AG10803 (cell line): ENCODE measurements at regions not wholly inside any gene's neighbourhood (a gene's known extent, or its start where the extent isn't known, plus 50 kb on each side); places are given as distances from the start of the nearest gene placed in this dataset.
"Not testable (repeated sequence)": the region's sequence is repeated elsewhere in the genome, so short reads cannot be mapped to it uniquely, and the experiment has no call there.

Experiments used
- DNase-seq: peaks from one replicate; pipeline ENCODE4 v3.0.0; 2010; ENCODE audit warnings: low read depth
- H3K4me3 ChIP-seq: 2 replicates; pipeline ENCODE4 v1.5.1; 2011; ENCODE audit warnings: mild to moderate bottlenecking, low read length, control low read depth
- TF ChIP-seq, protein P1 (sequence below): conservative IDR thresholded peaks from 2 replicates; pipeline ENCODE4 v1.5.1; 2011; ENCODE audit warnings: mild to moderate bottlenecking, low read length, control low read depth, inconsistent platforms

DNA sequence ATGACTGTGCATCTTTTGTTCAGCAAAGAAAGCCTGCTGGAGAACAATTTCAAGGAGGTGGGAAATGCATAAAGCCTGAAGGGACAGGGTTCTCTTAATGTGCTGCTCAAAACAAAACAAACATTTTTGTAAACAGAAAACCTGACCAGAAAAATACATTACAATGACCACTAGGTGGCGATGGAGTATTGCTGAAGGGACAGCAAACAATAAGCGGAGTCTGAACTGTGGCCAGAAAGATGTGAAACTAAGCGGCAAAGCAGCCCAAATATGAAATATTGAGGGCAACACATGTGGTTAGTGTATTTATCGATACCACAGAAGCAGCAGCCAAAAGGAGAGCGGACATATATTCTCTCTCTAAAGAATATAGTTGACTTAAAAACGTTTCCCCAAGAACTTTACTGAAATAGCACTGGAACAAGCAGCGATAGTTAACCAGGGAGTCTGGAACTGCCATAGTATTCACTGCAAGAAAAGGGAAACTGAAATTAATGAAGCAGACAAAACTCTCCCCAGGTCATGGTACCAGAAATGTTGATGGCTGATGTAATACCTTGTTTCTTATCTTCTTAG, 1814.2 kb upstream of the DEFB115 start:
- peak; percentile 51 for DNase-seq
- TF ChIP-seq, protein P1, sequence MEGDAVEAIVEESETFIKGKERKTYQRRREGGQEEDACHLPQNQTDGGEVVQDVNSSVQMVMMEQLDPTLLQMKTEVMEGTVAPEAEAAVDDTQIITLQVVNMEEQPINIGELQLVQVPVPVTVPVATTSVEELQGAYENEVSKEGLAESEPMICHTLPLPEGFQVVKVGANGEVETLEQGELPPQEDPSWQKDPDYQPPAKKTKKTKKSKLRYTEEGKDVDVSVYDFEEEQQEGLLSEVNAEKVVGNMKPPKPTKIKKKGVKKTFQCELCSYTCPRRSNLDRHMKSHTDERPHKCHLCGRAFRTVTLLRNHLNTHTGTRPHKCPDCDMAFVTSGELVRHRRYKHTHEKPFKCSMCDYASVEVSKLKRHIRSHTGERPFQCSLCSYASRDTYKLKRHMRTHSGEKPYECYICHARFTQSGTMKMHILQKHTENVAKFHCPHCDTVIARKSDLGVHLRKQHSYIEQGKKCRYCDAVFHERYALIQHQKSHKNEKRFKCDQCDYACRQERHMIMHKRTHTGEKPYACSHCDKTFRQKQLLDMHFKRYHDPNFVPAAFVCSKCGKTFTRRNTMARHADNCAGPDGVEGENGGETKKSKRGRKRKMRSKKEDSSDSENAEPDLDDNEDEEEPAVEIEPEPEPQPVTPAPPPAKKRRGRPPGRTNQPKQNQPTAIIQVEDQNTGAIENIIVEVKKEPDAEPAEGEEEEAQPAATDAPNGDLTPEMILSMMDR: peak; percentile 57
- peak overlapping the region; percentile 33 for H3K4me3 ChIP-seq

DNA sequence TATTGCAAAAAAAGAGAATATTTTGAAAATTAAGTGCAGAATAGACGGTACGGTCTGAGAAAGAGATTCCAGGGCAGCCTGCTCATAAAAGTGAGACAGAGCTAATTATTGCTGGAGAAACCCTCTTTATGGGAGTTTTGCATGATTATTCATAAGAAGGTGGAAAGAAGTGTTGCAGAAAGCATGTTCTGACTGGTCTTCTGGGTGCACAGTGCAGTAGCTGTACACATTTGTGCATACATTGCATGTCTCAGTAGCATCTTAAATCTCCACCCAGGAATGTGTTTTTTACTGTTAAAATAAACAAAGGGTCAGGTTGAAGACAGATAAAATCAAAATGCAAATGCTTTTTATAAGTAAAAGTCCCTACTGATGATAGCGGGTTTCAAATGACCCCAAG, 1813.6 kb upstream of the DEFB115 start:
- TF ChIP-seq, protein P1: no peak
- DNase-seq: no peak
- H3K4me3 ChIP-seq: no peak overlapping the region

DNA sequence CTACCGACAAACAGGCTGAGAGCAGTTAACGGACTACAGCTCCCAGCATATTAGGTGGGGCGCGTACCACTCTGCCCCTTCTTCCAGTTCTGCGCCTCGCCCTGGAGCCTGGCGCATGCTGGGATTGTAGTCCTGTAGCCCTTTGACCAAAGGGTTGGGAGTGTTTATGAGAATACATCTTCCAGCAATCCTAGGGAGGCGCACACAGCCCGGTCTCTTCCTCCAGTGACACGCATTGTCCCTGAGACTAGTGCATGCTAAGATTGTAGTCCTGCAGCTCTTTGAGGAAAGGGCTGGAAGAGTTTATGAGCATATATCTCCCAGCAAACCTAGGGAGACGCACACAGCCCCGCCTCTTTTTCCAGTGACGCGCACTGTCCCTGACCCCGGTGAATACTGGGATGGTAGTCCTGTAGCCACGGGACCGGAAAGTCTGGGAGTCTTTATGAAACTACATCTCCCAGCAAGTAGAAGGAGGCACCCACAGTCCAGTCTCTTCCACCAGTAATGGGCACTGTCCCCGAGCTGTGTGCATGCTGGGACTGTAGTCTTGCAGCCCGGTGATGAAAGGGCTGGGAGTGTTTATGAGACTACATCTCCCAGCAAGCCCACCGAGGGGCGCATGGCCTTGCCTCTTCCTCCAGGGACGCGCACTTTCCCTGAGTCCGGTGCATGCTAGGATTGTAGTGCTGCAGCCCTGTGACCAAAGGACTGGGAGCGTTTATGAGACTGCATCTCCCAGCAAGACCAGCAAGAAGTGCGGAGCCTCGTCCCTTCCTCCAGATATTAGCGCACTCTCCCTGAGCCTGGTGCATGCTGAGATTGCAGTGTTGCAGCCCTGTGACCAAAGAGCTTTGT, 1812.2 kb upstream of the DEFB115 start:
- H3K4me3 ChIP-seq: not testable (repeated sequence)

DNA sequence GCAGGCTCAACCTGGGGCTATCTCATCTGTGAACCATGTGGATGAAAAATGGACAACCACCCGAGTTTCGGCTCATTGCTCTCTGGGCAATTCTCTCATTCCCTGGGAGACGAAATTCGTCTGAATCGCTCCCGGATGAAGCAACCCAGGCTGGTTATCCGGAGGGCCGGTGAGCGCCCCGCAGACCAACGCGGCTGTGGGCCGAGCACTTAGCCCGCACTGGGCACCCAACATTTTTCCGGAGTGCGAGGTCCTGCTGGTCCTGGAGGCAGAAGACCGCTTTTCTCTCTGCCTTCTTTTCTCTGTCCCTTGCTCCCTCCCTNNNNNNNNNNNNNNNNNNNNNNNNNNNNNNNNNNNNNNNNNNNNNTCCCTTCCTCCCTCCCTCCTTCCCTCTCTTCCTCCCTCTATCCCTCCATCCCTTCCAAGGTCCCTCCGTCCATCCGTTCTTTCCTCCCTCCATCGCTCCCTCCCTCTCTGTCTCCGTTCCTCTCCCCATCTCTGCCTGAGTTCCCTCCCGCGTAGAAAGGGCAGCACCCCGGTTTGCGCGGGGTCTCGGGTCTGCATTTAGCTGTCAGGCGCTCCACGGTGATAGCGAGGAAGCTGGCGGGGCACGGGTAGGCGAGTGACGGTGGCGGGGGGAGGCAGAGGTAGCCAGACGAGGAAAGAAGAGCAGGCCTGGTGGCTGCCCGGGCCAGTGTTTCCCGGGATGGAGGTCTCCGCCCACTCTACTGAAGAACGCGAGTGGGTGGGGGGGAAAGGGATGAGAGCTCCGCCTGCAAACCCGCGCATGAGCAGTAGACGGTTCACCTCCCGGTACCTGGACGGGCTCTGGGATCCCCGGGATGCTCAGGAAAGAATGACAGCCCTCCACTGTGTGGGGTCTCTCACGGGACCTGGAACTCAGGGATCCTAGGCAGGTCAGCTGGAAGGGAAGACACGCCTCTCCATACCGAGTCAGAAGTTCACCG, 1809.7 kb upstream of the DEFB115 start:
- not testable (repeated sequence) for DNase-seq, H3K4me3 ChIP-seq

More for the DNA sequence above, 1812.2 kb upstream of the DEFB115 start:
- peak; percentile 58 for DNase-seq

DNA sequence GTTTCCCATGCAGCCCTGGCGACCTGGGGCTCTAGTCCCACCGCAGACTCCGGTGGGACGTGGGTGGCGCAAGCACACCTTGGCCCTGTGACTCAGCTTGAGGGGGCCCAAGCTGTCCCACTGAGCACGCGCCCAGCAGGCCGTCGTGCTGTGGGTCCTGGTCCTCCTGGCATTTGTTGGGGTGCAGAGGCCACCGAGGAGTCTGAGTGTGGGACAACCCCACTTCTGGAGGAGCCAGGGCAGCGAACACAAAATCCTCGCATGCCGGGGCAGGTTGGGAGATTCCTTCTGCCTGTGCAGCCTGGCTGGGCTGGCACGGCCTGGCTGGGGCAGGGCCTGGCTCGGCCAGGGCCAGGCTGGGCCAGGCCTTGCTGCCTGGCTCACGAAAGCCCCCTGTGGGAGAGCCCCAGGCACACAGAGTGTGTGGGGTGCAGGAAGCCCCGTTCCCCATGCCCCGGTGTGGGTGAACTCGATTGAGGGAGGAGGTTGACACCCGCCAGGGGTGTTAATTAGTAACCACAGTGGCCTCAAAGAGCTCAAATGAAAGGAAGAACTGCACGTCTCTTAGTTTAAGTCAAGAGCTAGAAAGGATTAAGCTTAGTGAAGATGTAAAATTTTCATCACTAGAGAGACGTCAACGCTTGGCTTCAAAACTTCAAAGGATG, 1808.5 kb upstream of the DEFB115 start:
- H3K4me3 ChIP-seq: no peak overlapping the region
- no peak for DNase-seq
- TF ChIP-seq, protein P1: no peak

DNA sequence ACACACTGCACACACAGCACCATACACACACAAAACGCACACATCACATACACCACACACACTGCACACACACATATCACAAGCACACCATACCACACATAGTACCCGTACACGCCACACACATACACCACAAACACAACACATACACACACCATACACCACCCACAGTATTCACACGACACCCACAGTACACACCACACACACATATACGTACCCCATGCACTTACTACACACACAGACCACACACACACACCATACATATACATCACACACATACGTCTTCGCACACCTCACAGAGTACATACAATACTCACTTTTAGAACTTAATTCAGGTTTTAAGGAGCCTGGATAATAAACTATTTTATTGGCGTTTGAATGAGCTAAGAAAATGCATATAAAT, 1805.3 kb upstream of the DEFB115 start:
- H3K4me3 ChIP-seq: no peak overlapping the region
- DNase-seq: no peak

DNA sequence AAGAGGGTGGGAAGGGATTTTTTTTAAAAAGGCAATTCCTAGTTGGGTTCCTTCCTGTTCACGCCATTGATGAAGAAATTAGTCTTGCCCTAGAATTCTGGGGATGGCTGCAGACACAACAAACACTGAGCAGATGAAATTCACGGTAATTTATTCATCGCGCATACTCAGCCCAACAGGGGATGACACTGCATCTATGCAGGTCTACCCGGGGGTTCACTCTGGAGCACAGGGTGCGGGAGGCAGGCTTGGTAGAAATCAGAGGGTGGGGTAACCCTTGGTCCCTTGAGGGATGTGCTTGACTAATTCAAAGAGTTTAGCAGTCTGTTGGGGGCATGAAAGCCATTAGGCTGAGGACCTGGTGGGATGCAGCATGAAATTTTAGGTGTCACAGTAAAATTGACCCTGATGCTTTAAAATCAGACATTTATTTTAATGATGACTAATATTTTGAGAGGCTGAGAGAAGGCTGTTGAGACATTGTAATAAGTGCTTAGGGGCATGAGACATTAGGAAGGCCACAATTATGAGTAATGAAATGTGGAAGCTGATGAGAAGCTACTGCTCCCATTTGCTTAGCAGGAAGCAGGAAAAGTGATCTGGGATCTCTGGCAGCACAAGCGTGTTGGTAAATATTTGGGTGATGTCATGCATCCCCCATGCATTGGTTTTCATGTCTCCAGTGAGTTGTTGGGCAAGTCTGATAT, 1800.3 kb upstream of the DEFB115 start:
- not testable (repeated sequence) for DNase-seq, H3K4me3 ChIP-seq

More for the DNA sequence above, 1805.3 kb upstream of the DEFB115 start:
- TF ChIP-seq, protein P1: no peak

DNA sequence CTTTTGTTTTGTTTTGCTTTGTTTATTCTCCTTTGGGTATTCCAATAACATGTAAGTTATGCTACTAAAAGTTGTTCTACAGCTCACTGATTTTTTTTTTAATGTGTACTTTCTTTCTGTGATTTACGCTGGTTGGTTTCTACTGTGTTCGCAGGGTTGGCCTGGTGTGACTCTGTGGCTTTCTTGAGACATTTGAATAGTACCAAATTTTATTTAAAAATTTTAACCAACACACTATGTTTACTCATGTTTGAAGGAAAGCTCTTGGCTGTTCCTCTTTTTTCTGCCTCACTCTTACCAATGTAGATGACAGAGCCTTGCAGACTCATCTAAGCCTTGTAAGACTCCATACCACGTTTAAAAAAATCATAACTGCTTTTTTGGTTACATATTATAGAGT, 1784.9 kb upstream of the DEFB115 start:
- H3K4me3 ChIP-seq: no peak overlapping the region
- TF ChIP-seq, protein P1: no peak
- no peak for DNase-seq

DNA sequence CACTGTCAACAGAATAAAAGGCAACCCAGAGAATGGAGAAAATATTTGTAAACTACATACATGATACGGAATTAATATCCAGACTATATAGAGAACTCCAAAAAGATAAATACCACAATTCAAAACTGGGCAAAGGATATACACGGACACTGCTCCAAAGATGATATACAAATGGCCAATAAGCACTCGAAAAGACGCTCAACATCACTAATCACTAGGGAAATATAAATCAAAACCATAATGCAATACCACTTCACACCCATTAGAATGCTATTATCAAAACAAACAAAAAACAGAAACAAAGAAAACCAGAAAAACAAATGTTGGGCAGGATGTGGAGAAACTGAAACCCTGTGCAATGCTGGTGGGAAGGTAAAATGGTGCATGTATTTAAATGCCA, 1764.6 kb upstream of the DEFB115 start:
- DNase-seq, H3K4me3 ChIP-seq: not testable (repeated sequence)

DNA sequence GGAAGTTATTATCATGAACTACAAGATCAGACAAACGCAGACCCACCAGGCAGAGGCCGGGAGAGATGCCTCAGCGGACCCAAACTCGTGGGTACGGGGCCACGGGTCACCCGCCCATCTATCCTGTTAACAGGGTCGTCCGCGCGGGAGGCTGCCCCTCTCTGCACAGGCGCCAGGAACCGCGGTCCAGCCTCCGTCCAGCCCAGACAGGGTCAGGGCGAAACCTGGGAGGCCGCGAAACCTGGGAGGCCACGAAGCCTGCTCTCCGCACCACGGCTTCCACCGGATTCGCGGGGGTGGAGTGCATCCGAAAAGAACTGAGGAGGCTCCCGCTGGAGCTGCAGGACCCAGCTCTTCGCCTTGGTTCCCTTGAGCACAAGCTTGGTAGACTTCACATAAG, 1760.7 kb upstream of the DEFB115 start:
- not testable (repeated sequence) for DNase-seq, H3K4me3 ChIP-seq
